Lung (tissue), 11 donors: ENCODE measurements at regions not wholly inside any gene's neighbourhood (a gene's known extent, or its start where the extent isn't known, plus 50 kb on each side); places are given as distances from the start of the nearest gene placed in this dataset.

ENCODE experiments used
- ATAC-seq: fragments of 200-7000 bp; cut with Tn5 transposase; one replicate; pipeline ENCODE4 v1.9.1; 2020; ENCODE audit warnings: moderate number of reproducible peaks; ENCODE audit not compliant: insufficient read depth, low FRiP score
- DNase-seq, 3 donors: peaks; one replicate each; pipeline ENCODE4 v3.0.0-alpha.2; 2013 to 2017
- H3K27ac ChIP-seq, 2 donors: one replicate each; pipeline ENCODE4 v1.5.1; 2013; ENCODE audit warnings: mild to moderate bottlenecking in 2 of 2, moderate library complexity in 2 of 2, control low read depth in 1 of 2, inconsistent platforms in 1 of 2, low read depth in 1 of 2, low read length in 1 of 2
- H3K27me3 ChIP-seq, 3 donors: one replicate each; pipeline ENCODE4 v1.5.1; 2013; ENCODE audit warnings: low read length in 2 of 3; ENCODE audit not compliant: control insufficient read depth in 3 of 3, insufficient read depth in 3 of 3
- H3K36me3 ChIP-seq, 4 donors: one replicate each; pipeline ENCODE4 v1.5.1; 2013; ENCODE audit warnings: low read length in 4 of 4, mild to moderate bottlenecking in 1 of 4, moderate library complexity in 1 of 4; ENCODE audit not compliant: control insufficient read depth in 4 of 4, insufficient read depth in 4 of 4
- H3K4me1 ChIP-seq, 5 donors: one replicate each; pipeline ENCODE4 v1.5.1; 2013; ENCODE audit warnings: low read length in 5 of 5, mild to moderate bottlenecking in 2 of 5, moderate library complexity in 1 of 5; ENCODE audit not compliant: control insufficient read depth in 5 of 5, insufficient read depth in 5 of 5
- H3K4me3 ChIP-seq: one replicate; pipeline ENCODE4 v1.5.1; 2013; ENCODE audit warnings: mild to moderate bottlenecking, control low read depth, moderate library complexity
- H3K9ac ChIP-seq, 2 donors: one replicate each; pipeline ENCODE4 v1.5.1; 2013; ENCODE audit warnings: low read length in 2 of 2, control low read depth in 1 of 2; ENCODE audit not compliant: insufficient read depth in 1 of 2
- H3K9me3 ChIP-seq, 4 donors: one replicate each; pipeline ENCODE4 v1.5.1; 2013; ENCODE audit warnings: low read length in 3 of 4, mild to moderate bottlenecking in 1 of 4, moderate library complexity in 1 of 4; ENCODE audit not compliant: control insufficient read depth in 4 of 4, insufficient read depth in 3 of 4
- CTCF ChIP-seq: IDR thresholded peaks from 2 replicates; pipeline ENCODE4 v1.5.1; 2012; ENCODE audit warnings: mild to moderate bottlenecking; ENCODE audit errors: control extremely low read depth, extremely low read depth
- WGBS, 2 donors: extraction: QIAGEN DNeasy Blood & Tissue Kit; methylation state at CpG; one replicate each; pipeline ENCODE4 v1.1.7; 2013; 5-methylcytosine and 5-hydroxymethylcytosine counted together
- donor health status: control.
- donor health status: control.
- donor health status: Bipolar disorder and iron deficiency.
- donor health status: healthy.
- donor health status: DM: yes; HTN: yes; CAD: no.

GRCh38 chr7:79951415-79951814, 183.2 kb upstream of the GNAI1 start:
- Histone ChIP-seq H3K36me3 (no peaks in the 10 kb centered on the region), H3K4me1 (no peaks in the 10 kb centered on the region), H3K27ac (no peak overlapping the region), H3K9ac (no peak overlapping the region), H3K27me3 (no peaks in the 10 kb centered on the region), H3K4me3 (no peak overlapping the region), H3K9me3 (no peaks in the 10 kb centered on the region)
- TF ChIP-seq CTCF = no peak
- ATAC-seq (no peak), DNase-seq (no peak)
- WGBS, 2 donors = 97 to 100% methylated on average over 2 of the region's 2 CpGs

DNA sequence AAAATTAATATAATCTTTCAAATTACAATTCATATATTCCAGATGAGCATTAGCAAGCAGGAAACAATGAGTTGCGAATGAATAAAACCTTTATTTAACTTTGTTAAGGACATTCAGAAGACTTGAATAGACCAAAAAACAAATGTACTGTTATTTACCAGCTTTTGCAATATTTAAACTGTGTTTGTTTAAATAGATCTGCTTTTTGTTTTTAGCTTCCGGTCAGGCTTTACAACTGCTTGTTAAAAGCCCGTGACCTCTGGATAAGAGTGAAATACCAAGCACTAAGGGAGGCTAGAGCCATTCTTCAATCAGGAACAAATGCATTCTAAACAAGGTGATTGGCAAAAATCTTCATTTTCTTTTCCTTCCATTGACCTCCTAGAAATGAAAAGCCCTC, 184.9 kb upstream of the GNAI1 start:
- no peak for TF ChIP-seq CTCF
- H3K9me3 ChIP-seq = peaks cover 0 to 2% (median 0%) of the 10 kb centered on the region in 4 donors
- WGBS, 2 donors = 61 to 84% methylated on average over 3 of the region's 3 CpGs
- no peak for ATAC-seq
- no peak overlapping the region for H3K4me3 ChIP-seq
- peak in 2 of 3 donors; percentile 12 to 15 for DNase-seq
- H3K36me3 ChIP-seq = no peaks in the 10 kb centered on the region
- H3K9ac ChIP-seq = no peak overlapping the region
- no peaks in the 10 kb centered on the region for H3K27me3 ChIP-seq
- no peaks in the 10 kb centered on the region for H3K4me1 ChIP-seq
- no peak overlapping the region for H3K27ac ChIP-seq

GRCh38 chr7:79936281-79936983, 198.2 kb upstream of the GNAI1 start:
- H3K27ac ChIP-seq = no peak overlapping the region
- no peak overlapping the region for H3K9ac ChIP-seq
- H3K27me3 ChIP-seq = no peaks in the 10 kb centered on the region
- DNase-seq (peak in 2 of 3 donors; percentile 5 to 6), ATAC-seq (no peak)
- H3K4me3 ChIP-seq = no peak overlapping the region
- 48 to 71% methylated on average over 3 of the region's 3 CpGs for WGBS, 2 donors
- H3K36me3 ChIP-seq = no peaks in the 10 kb centered on the region
- TF ChIP-seq CTCF = no peak
- peaks cover 0 to 4% (median 0%) of the 10 kb centered on the region in 4 donors for H3K9me3 ChIP-seq
- H3K4me1 ChIP-seq = no peaks in the 10 kb centered on the region

- TF ChIP-seq CTCF = no peak
- Histone ChIP-seq H3K36me3 (no peaks in the 10 kb centered on the region), H3K9ac (no peak overlapping the region), H3K27ac (no peak overlapping the region), H3K9me3 (peaks cover 0 to 4% (median 0%) of the 10 kb centered on the region in 4 donors), H3K27me3 (no peaks in the 10 kb centered on the region), H3K4me1 (no peaks in the 10 kb centered on the region), H3K4me3 (no peak overlapping the region)
- DNase-seq (no peak), ATAC-seq (no peak)
- WGBS, 2 donors = 90 to 92% methylated on average over 9 of the region's 9 CpGs
These were observed 199.9 kb upstream of the GNAI1 start for GRCh38 chr7:79934727-79935126.
